IMR-90 (cell line): ENCODE measurements at regions not wholly inside any gene's neighbourhood (a gene's known extent, or its start where the extent isn't known, plus 50 kb on each side); places are given as distances from the start of the nearest gene placed in this dataset.

ENCODE experiments used
- ATAC-seq: fragments of 200-7000 bp; cut with Tn5 transposase; 2 replicates; pipeline ENCODE4 v1.9.1; 2020; ENCODE audit warnings: low read depth, mild to moderate bottlenecking, moderate library complexity
- BruUV-seq: library from RNA; stranded (reverse); fragments of 400-500 nt; replicated peaks from 2 replicates; lab custom pipeline; 2021; lab: Mats Ljungman, UMichigan
- CTCF ChIA-PET: fragments of 300-600 bp; formaldehyde crosslinking; extraction: SDS; loops from one replicate; lab custom pipeline; 2021; ENCODE audit warnings: antibody characterized with exemption; lab: Yijun Ruan, JAX
- POLR2A ChIA-PET: fragments of 300-600 bp; sonication (Branson Sonifier 250); formaldehyde crosslinking; loops from one replicate; lab custom pipeline; 2022; ENCODE audit warnings: antibody characterized with exemption; ENCODE audit not compliant: unreplicated experiment; lab: Charles Lee
- DNase-seq: peaks from one replicate; pipeline ENCODE4 v3.0.0; 2013
- H2AFZ ChIP-seq: replicated peaks from 2 replicates; pipeline ENCODE3; 2013; ENCODE audit warnings: low read length, mild to moderate bottlenecking; ENCODE audit not compliant: poor library complexity
- H2AK5ac ChIP-seq: 2 replicates; pipeline ENCODE4 v1.6.1; 2013; ENCODE audit warnings: low read depth, low read length, inconsistent platforms
- H2AK9ac ChIP-seq: replicated peaks from 2 replicates; pipeline ENCODE3; 2013; ENCODE audit warnings: mild to moderate bottlenecking, low read depth, low read length, moderate library complexity; ENCODE audit not compliant: poor library complexity
- H2BK120ac ChIP-seq: 2 replicates; pipeline ENCODE4 v1.6.1; 2013; ENCODE audit warnings: low read depth, low read length, inconsistent platforms
- H2BK15ac ChIP-seq: 3 replicates; pipeline ENCODE4 v1.6.1; 2013; ENCODE audit warnings: low read depth, low read length, inconsistent platforms
- H2BK20ac ChIP-seq: 2 replicates; pipeline ENCODE4 v1.6.1; 2013; ENCODE audit warnings: low read depth, mild to moderate bottlenecking, inconsistent platforms, low read length, moderate library complexity
- H2BK5ac ChIP-seq: 2 replicates; pipeline ENCODE4 v1.6.1; 2013; ENCODE audit warnings: mild to moderate bottlenecking, low read depth, low read length, inconsistent platforms; ENCODE audit not compliant: poor library complexity, severe bottlenecking
- H3K14ac ChIP-seq: replicated peaks from 2 replicates; pipeline ENCODE4 v1.6.1; 2013; ENCODE audit warnings: low read depth, low read length, inconsistent platforms
- H3K18ac ChIP-seq: 2 replicates; pipeline ENCODE4 v1.6.1; 2013; ENCODE audit warnings: low read depth, low read length, control low read depth
- H3K23ac ChIP-seq: 2 replicates; pipeline ENCODE4 v1.6.1; 2013; ENCODE audit warnings: low read depth, low read length, inconsistent platforms
- H3K27ac ChIP-seq: 2 replicates; pipeline ENCODE4 v1.5.1; 2013; ENCODE audit warnings: mild to moderate bottlenecking, control low read depth, low read length; ENCODE audit not compliant: insufficient read depth
- H3K27me3 ChIP-seq: 2 replicates; pipeline ENCODE4 v1.6.1; 2013; ENCODE audit warnings: low read length; ENCODE audit not compliant: control insufficient read depth, insufficient read depth
- H3K36me3 ChIP-seq: 2 replicates; pipeline ENCODE4 v1.6.1; 2013; ENCODE audit warnings: low read length, mixed read lengths; ENCODE audit not compliant: control insufficient read depth, insufficient read depth
- H3K4ac ChIP-seq: 2 replicates; pipeline ENCODE4 v1.6.1; 2013; ENCODE audit warnings: low read depth, low read length, inconsistent platforms
- H3K4me1 ChIP-seq: 2 replicates; pipeline ENCODE4 v1.6.1; 2013; ENCODE audit warnings: low read length, mixed read lengths; ENCODE audit not compliant: control insufficient read depth, insufficient read depth
- H3K4me2 ChIP-seq: 2 replicates; pipeline ENCODE4 v1.6.1; 2013; ENCODE audit warnings: low read depth, mild to moderate bottlenecking, control low read depth, low read length, moderate library complexity
- H3K4me3 ChIP-seq: 2 replicates; pipeline ENCODE4 v1.5.1; 2013; ENCODE audit warnings: low read depth, mild to moderate bottlenecking, control low read depth, low read length, moderate library complexity; ENCODE audit not compliant: insufficient read depth
- H3K56ac ChIP-seq: 2 replicates; pipeline ENCODE4 v1.6.1; 2013; ENCODE audit warnings: low read length, inconsistent platforms; ENCODE audit not compliant: insufficient read depth; ENCODE audit errors: extremely low read depth
- H3K79me1 ChIP-seq, 2 experiments: 2 replicates each; pipeline ENCODE4 v1.6.1; 2013; ENCODE audit warnings: low read length in 2 of 2, inconsistent platforms in 1 of 2, low read depth in 1 of 2
- H3K9ac ChIP-seq: 2 replicates; pipeline ENCODE4 v1.6.1; 2013; ENCODE audit warnings: low read depth, low read length, control low read depth
- H3K9me1 ChIP-seq: 2 replicates; pipeline ENCODE4 v1.6.1; 2013; ENCODE audit warnings: low read length, inconsistent platforms; ENCODE audit not compliant: insufficient read depth
- H3K9me3 ChIP-seq: 2 replicates; pipeline ENCODE4 v1.6.1; 2013; ENCODE audit warnings: low read length; ENCODE audit not compliant: control insufficient read depth, insufficient read depth
- H4K20me1 ChIP-seq: 2 replicates; pipeline ENCODE4 v1.6.1; 2013; ENCODE audit warnings: low read length, inconsistent platforms; ENCODE audit not compliant: insufficient read depth
- H4K5ac ChIP-seq: 2 replicates; pipeline ENCODE4 v1.6.1; 2013; ENCODE audit warnings: mild to moderate bottlenecking, low read depth, low read length, control low read depth
- H4K8ac ChIP-seq, 2 experiments: 2 replicates each; pipeline ENCODE4 v1.6.1; 2013; ENCODE audit warnings: low read depth in 2 of 2, low read length in 2 of 2, control low read depth in 1 of 2, inconsistent platforms in 1 of 2
- H4K91ac ChIP-seq: 2 replicates; pipeline ENCODE4 v1.6.1; 2013; ENCODE audit warnings: low read depth, low read length, inconsistent platforms; ENCODE audit not compliant: insufficient read depth
- BHLHE40 ChIP-seq: fragments of 150-350 bp; IDR thresholded peaks from 2 replicates; pipeline ENCODE4 v1.6.1; 2016; ENCODE audit warnings: mild to moderate bottlenecking, low read depth, low read length
- WGBS, 2 experiments: methylation state at CpG; one replicate each; pipeline versions ENCODE4 v1.1.5 to v1.1.7; 2013; ENCODE audit warnings: missing lambda C conversion rate in 2 of 2; ENCODE audit not compliant: insufficient read length in 1 of 2; ENCODE audit errors: extremely low coverage in 2 of 2; 5-methylcytosine and 5-hydroxymethylcytosine counted together
- dilution Hi-C: fragments of 300-500 bp; cut with HindIII; formaldehyde crosslinking; loops from one replicate; pipeline ENCODE4 v1.14.3; 2018; ENCODE audit warnings: low sequenced_read_pairs; ENCODE audit not compliant: unreplicated experiment
- in situ Hi-C: fragments of 300-500 bp; cut with MboI; formaldehyde crosslinking; loops from 3 replicates; pipeline ENCODE4 v1.14.3; 2019; ENCODE audit warnings: low sequenced_read_pairs, inconsistent platforms, mixed read lengths
- intact Hi-C: fragments of 100-400 bp; cut with micrococcal nuclease; formaldehyde crosslinking; loops from 2 replicates; pipeline ENCODE4 v1.10.0; 2022

- in situ Hi-C loops, result no loop called here
- intact Hi-C loops, result no loop called here
- no peak overlapping the region for H3K4me3 ChIP-seq
- no peak overlapping the region for H3K56ac ChIP-seq
- no peaks in the 10 kb centered on the region for H3K9me1 ChIP-seq
- H2BK20ac ChIP-seq, result no peak overlapping the region
- no peak for DNase-seq
- no peaks in the 10 kb centered on the region for H3K79me1 ChIP-seq
- H3K9me3 ChIP-seq, result no peaks in the 10 kb centered on the region
- H3K4me1 ChIP-seq, result no peaks in the 10 kb centered on the region
- no peak overlapping the region for H3K4ac ChIP-seq
- H2BK5ac ChIP-seq, result no peak overlapping the region
- dilution Hi-C loops, result no loop called here
- ChIA-PET POLR2A (no interaction called here), CTCF (no interaction called here)
- no peak overlapping the region for H3K4me2 ChIP-seq
- no peak overlapping the region for H4K5ac ChIP-seq
- H2AK9ac ChIP-seq, result no peak overlapping the region
- H3K18ac ChIP-seq, result no peak overlapping the region
- no peak overlapping the region for H2BK120ac ChIP-seq
- no peaks in the 10 kb centered on the region for H3K36me3 ChIP-seq
- BruUV-seq, result no TSS peak
- H3K9ac ChIP-seq, result no peak overlapping the region
- H2AK5ac ChIP-seq, result no peak overlapping the region
- H4K91ac ChIP-seq, result no peak overlapping the region
- ATAC-seq, result no peak
- no peak overlapping the region for H3K23ac ChIP-seq
- no peaks in the 10 kb centered on the region for H4K20me1 ChIP-seq
- H2BK15ac ChIP-seq, result no peak overlapping the region
- H3K14ac ChIP-seq, result no peak overlapping the region
- no peak overlapping the region for H2AFZ ChIP-seq
- no peak for TF ChIP-seq BHLHE40
- H4K8ac ChIP-seq, result no peak overlapping the region
- no peaks in the 10 kb centered on the region for H3K27me3 ChIP-seq
- no peak overlapping the region for H3K27ac ChIP-seq
- 57% methylated on average over 1 of the region's 4 CpGs; no CpG with 5 or more reads in 1 of the 2 experiments for WGBS, 2 experiments
Measured at GRCh38 chr15:37368961-37369360, 268.6 kb upstream of the MEIS2 start.
